Kidney (tissue), 13 donors: ENCODE measurements at regions not wholly inside any gene's neighbourhood (a gene's known extent, or its start where the extent isn't known, plus 50 kb on each side); places are given as distances from the start of the nearest gene placed in this dataset.

Source experiments
- DNase-seq, 5 donors: peaks; one replicate each; pipeline ENCODE4 v3.0.0-alpha.2; 2013 to 2020
- FAIRE-seq: peaks from 2 replicates; lab custom pipeline; 2012; peaks lifted over from hg19 to GRCh38; lab: Jason Lieb, UNC
- H3K27ac ChIP-seq, 2 donors: one replicate each; pipeline ENCODE4 v1.7.0; 2013; ENCODE audit warnings: low read depth in 2 of 2, low read length in 2 of 2, inconsistent platforms in 1 of 2
- H3K27me3 ChIP-seq: one replicate; pipeline ENCODE4 v1.7.1; 2013; ENCODE audit warnings: low read length, inconsistent platforms; ENCODE audit not compliant: control insufficient read depth, insufficient read depth
- H3K36me3 ChIP-seq, 3 donors: one replicate each; pipeline versions ENCODE4 v1.7.0 to v1.7.1; 2013; ENCODE audit warnings: low read length in 3 of 3, control low read depth in 1 of 3, inconsistent platforms in 1 of 3; ENCODE audit not compliant: insufficient read depth in 3 of 3, control insufficient read depth in 2 of 3
- H3K4me1 ChIP-seq, 3 donors: one replicate each; pipeline versions ENCODE4 v1.7.0 to v1.7.1; 2013; ENCODE audit warnings: low read length in 3 of 3, inconsistent platforms in 1 of 3, low read depth in 1 of 3; ENCODE audit not compliant: control insufficient read depth in 2 of 3, insufficient read depth in 2 of 3
- H3K4me3 ChIP-seq, 3 donors: one replicate each; pipeline versions ENCODE4 v1.7.0 to v1.8.1; 2013; ENCODE audit warnings: low read length in 3 of 3, control low read depth in 1 of 3, inconsistent platforms in 1 of 3
- H3K9ac ChIP-seq, 3 donors: one replicate each; pipeline versions ENCODE4 v1.7.0 to v1.7.1; 2013; ENCODE audit warnings: low read length in 3 of 3, control low read depth in 1 of 3, inconsistent platforms in 1 of 3
- H3K9me3 ChIP-seq, 3 donors: one replicate each; pipeline versions ENCODE4 v1.7.0 to v1.7.1; 2013; ENCODE audit warnings: low read length in 3 of 3, control low read depth in 1 of 3, inconsistent platforms in 1 of 3; ENCODE audit not compliant: control insufficient read depth in 2 of 3, insufficient read depth in 1 of 3
- CTCF ChIP-seq: IDR thresholded peaks from 3 replicates; pipeline ENCODE4 v1.5.1; 2012; ENCODE audit warnings: mild to moderate bottlenecking, moderate library complexity, borderline replicate concordance; ENCODE audit not compliant: insufficient read depth; ENCODE audit errors: extremely low read depth
- intact Hi-C: fragments of 100-400 bp; cut with DNase I; formaldehyde crosslinking; loops from one replicate; pipeline ENCODE4 v1.11.1; 2022
- donor health status: control.
- donor health status: control.
- donor health status: control.
- donor health status: control.
- donor health status: control.
- donor health status: DM: yes; HTN: yes; CAD: no.
- donor health status: Normal renal cell carcinoma (clear cell type).

GRCh38 chr18:76771192-76771799, 51.1 kb upstream of the ZNF236 start:
- peak in 2 of 5 donors; percentile 31 to 34 for DNase-seq
- H3K9me3 ChIP-seq: no peaks in the 10 kb centered on the region
- H3K9ac ChIP-seq: no peak overlapping the region
- TF ChIP-seq CTCF: no peak
- no peak overlapping the region for H3K27ac ChIP-seq
- no peaks in the 10 kb centered on the region for H3K27me3 ChIP-seq
- no peak for FAIRE-seq
- intact Hi-C loops: no loop called here
- H3K4me1 ChIP-seq: no peaks in the 10 kb centered on the region
- no peaks in the 10 kb centered on the region for H3K36me3 ChIP-seq
- H3K4me3 ChIP-seq: no peak overlapping the region

GRCh38 chr18:76767954-76768353, 54.4 kb upstream of the ZNF236 start:
- intact Hi-C loops: no loop called here

GRCh38 chr18:76766429-76766828, 55.9 kb upstream of the ZNF236 start:
- H3K36me3 ChIP-seq: no peaks in the 10 kb centered on the region
- no peak overlapping the region for H3K27ac ChIP-seq
- intact Hi-C loops: no loop called here
- no peak overlapping the region for H3K9ac ChIP-seq
- no peaks in the 10 kb centered on the region for H3K9me3 ChIP-seq
- H3K4me1 ChIP-seq: no peaks in the 10 kb centered on the region
- no peak for TF ChIP-seq CTCF
- no peak overlapping the region for H3K4me3 ChIP-seq
- no peak for DNase-seq
- H3K27me3 ChIP-seq: no peaks in the 10 kb centered on the region
- FAIRE-seq: no peak

More at GRCh38 chr18:76767954-76768353, 54.4 kb upstream of the ZNF236 start:
- Histone ChIP-seq H3K27me3 (no peaks in the 10 kb centered on the region), H3K4me1 (no peaks in the 10 kb centered on the region), H3K4me3 (no peak overlapping the region), H3K27ac (no peak overlapping the region), H3K9me3 (no peaks in the 10 kb centered on the region), H3K36me3 (no peaks in the 10 kb centered on the region), H3K9ac (no peak overlapping the region)
- TF ChIP-seq CTCF: no peak
- no peak for DNase-seq
- no peak for FAIRE-seq

GRCh38 chr18:76765649-76766048, 56.7 kb upstream of the ZNF236 start:
- H3K27me3 ChIP-seq: no peaks in the 10 kb centered on the region
- FAIRE-seq (no peak), DNase-seq (no peak)
- no peaks in the 10 kb centered on the region for H3K36me3 ChIP-seq
- intact Hi-C loops: no loop called here
- H3K9me3 ChIP-seq: no peaks in the 10 kb centered on the region
- no peak for TF ChIP-seq CTCF
- no peaks in the 10 kb centered on the region for H3K4me1 ChIP-seq
- H3K27ac ChIP-seq: no peak overlapping the region
- H3K9ac ChIP-seq: no peak overlapping the region
- H3K4me3 ChIP-seq: no peak overlapping the region
